ENCODE measurements at regions not wholly inside any gene's neighbourhood (a gene's known extent, or its start where the extent isn't known, plus 50 kb on each side); places are given as distances from the start of the nearest gene placed in this dataset.

- TF ChIP-seq POLR2A (IDR thresholded peaks at IDR 0.05): no peak
- no peak for TF ChIP-seq CTCF (IDR thresholded peaks at IDR 0.05)
Measured at GRCh38 chr3:81425198-81425868, 336.1 kb downstream of the GBE1 start.

All from ovary (tissue), 3 donors.